PC-3 (cell line): ENCODE measurements at regions not wholly inside any gene's neighbourhood (a gene's known extent, or its start where the extent isn't known, plus 50 kb on each side); places are given as distances from the start of the nearest gene placed in this dataset.

ENCODE experiments used
- EZH2 ChIP-seq: fragments of 300-600 bp; sonication (generic); IDR thresholded peaks from one replicate; pipeline ENCODE4 v1.6.1; 2017; ENCODE audit warnings: antibody characterized with exemption, mild to moderate bottlenecking, low read length; ENCODE audit not compliant: unreplicated experiment
- TF ChIP-seq, protein P1 (sequence below): fragments of 300-600 bp; sonication (generic); conservative IDR thresholded peaks from 2 replicates; pipeline ENCODE4 v1.5.1; 2017; ENCODE audit warnings: antibody characterized with exemption, low read depth, mild to moderate bottlenecking, low read length

DNA sequence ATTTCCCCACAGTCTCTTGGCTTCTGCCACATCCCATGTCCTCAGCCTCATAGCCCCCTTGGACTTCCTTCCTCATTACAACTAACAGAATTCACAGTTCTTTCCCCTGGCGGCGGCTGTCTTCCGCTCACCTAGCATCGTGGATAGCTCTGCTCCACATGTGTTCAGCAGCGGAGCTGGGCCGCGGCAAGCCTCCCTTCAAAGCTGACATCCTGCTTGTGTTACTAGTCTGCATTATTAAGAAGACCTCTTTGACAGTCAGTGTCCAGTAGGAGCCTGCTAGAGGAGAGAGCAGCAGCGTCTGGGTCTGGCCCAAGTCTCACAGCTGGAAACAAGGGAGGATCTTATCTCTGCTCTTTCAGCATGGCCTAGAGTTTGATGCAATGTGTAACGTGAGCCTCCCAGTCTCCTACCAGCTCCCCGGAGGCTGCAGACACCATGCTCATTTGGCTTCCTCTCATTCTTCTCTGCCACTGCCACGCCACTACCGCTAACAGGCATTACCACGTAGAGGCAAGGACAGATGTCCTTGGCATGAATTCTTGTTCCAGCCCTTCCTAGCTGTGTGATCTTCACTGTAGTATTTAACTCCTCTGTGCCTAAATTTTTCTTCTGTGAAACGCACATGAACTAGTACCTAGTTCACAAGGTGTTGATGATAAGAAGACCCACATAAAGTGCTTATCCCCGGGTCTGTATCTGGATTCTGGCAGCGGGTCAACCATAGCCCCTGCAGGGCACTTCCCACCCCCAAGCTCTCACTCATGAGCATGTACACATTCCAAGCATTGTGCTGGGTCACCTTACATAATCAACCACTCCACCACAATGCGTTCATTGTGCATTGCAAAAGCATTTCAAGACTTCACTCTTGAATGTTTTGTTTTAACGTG is 107.1 kb upstream of the BACH2 start:
- TF ChIP-seq EZH2 = no peak
- TF ChIP-seq, protein P1, sequence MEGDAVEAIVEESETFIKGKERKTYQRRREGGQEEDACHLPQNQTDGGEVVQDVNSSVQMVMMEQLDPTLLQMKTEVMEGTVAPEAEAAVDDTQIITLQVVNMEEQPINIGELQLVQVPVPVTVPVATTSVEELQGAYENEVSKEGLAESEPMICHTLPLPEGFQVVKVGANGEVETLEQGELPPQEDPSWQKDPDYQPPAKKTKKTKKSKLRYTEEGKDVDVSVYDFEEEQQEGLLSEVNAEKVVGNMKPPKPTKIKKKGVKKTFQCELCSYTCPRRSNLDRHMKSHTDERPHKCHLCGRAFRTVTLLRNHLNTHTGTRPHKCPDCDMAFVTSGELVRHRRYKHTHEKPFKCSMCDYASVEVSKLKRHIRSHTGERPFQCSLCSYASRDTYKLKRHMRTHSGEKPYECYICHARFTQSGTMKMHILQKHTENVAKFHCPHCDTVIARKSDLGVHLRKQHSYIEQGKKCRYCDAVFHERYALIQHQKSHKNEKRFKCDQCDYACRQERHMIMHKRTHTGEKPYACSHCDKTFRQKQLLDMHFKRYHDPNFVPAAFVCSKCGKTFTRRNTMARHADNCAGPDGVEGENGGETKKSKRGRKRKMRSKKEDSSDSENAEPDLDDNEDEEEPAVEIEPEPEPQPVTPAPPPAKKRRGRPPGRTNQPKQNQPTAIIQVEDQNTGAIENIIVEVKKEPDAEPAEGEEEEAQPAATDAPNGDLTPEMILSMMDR = no peak
